ENCODE measurements at regions not wholly inside any gene's neighbourhood (a gene's known extent, or its start where the extent isn't known, plus 50 kb on each side); places are given as distances from the start of the nearest gene placed in this dataset.
"Not testable (repeated sequence)": the region's sequence is repeated elsewhere in the genome, so short reads cannot be mapped to it uniquely, and the experiment has no call there.

DNA sequence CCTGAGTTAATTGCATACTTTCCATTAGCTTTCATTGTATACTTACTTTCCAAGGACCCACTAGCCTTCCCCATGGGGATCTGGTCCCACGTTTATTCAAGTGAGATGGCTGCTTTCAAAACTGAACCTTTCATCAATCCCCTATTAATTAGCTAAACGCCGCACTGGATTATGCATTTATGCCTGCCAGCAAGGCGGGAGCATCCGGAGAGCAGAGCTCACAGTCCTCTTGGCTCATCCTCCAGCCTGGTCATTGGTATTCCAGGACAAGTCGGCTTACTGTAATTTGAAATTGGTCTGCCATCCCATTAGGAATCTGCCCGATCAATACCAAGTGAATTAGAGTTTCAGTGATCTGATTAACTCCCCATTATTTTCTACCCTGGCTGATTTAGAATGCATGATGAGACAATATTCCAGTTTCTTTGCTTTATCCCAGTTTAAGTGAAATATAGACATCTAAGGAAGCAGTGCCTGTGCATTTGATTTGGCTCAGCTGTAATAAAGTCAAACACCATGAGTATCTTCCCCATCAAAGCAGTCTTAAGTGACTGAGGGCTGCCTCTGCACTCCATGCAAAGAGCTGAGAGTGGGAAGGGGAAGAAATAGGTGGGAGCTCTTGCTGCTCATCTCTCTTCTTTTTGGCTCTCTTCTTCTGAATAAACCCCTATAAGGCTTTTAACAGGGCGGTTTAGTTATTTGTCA, 411.4 kb downstream of the GPAT3 start:
- ATAC-seq (ENCODE audit: poor library complexity) (no peak), DNase-seq (no peak)
- Mint-ChIP-seq H3K9me3 (no peaks in the 10 kb centered on the region), H3K36me3 (ENCODE audit: low read depth) (no peaks in the 10 kb centered on the region), H3K4me3 (no peak overlapping the region), H3K4me1 (ENCODE audit: low read depth) (no peaks in the 10 kb centered on the region), H3K27ac (no peak overlapping the region), H3K27me3 (no peaks in the 10 kb centered on the region)
- no peak overlapping the region for H3K27ac ChIP-seq (ENCODE audit: low read depth in 1 of 2, low read length in 2 of 2)
- ChIA-PET POLR2A (no interaction called here), CTCF (no interaction called here)
- no peaks in the 10 kb centered on the region for H3K36me3 ChIP-seq (ENCODE audit: insufficient read depth, low read length)
- H3K27me3 ChIP-seq (ENCODE audit: control insufficient read depth in 1 of 2, insufficient read depth in 2 of 2, low read length in 2 of 2): no peaks in the 10 kb centered on the region
- TF ChIP-seq, protein P1, sequence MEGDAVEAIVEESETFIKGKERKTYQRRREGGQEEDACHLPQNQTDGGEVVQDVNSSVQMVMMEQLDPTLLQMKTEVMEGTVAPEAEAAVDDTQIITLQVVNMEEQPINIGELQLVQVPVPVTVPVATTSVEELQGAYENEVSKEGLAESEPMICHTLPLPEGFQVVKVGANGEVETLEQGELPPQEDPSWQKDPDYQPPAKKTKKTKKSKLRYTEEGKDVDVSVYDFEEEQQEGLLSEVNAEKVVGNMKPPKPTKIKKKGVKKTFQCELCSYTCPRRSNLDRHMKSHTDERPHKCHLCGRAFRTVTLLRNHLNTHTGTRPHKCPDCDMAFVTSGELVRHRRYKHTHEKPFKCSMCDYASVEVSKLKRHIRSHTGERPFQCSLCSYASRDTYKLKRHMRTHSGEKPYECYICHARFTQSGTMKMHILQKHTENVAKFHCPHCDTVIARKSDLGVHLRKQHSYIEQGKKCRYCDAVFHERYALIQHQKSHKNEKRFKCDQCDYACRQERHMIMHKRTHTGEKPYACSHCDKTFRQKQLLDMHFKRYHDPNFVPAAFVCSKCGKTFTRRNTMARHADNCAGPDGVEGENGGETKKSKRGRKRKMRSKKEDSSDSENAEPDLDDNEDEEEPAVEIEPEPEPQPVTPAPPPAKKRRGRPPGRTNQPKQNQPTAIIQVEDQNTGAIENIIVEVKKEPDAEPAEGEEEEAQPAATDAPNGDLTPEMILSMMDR (IDR thresholded peaks at IDR 0.05): no peak
- H3K9me3 ChIP-seq (ENCODE audit: control insufficient read depth in 1 of 2, insufficient read depth in 1 of 2, low read length in 2 of 2): no peaks in the 10 kb centered on the region
- H3K4me3 ChIP-seq (ENCODE audit: low read length): no peak overlapping the region
- intact Hi-C loops (cut with DNase I, micrococcal nuclease): no loop called here
- no peaks in the 10 kb centered on the region for H3K4me1 ChIP-seq (ENCODE audit: insufficient read depth, low read length)

DNA sequence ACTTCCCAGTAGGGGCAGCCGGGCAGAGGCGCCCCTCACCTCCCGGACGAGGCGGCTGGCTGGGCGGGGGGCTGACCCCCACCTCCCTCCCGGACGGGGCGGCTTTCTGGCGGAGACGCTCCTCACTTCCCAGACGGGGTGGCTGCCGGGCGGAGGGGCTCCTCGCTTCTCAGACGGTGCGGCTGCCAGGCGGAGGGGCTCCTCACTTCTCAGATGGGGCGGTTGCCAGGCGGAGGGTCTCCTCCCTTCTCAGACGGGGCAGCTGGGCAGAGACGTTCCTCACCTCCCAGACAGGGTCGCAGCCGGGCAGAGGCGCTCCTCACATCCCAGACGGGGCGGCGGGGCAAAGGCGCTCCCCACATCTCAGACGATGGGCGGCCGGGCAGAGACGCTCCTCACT, 407.8 kb downstream of the GPAT3 start:
- H3K4me3 Mint-ChIP-seq; H3K27ac Mint-ChIP-seq; intact Hi-C loops (cut with DNase I, micrococcal nuclease); H3K9me3 ChIP-seq (ENCODE audit: control insufficient read depth in 1 of 2, insufficient read depth in 1 of 2, low read length in 2 of 2); POLR2A ChIA-PET; H3K27me3 ChIP-seq (ENCODE audit: control insufficient read depth in 1 of 2, insufficient read depth in 2 of 2, low read length in 2 of 2); H3K27ac ChIP-seq (ENCODE audit: low read depth in 1 of 2, low read length in 2 of 2); H3K4me1 ChIP-seq (ENCODE audit: insufficient read depth, low read length); DNase-seq; CTCF ChIA-PET; ATAC-seq (ENCODE audit: poor library complexity); H3K9me3 Mint-ChIP-seq; H3K27me3 Mint-ChIP-seq; H3K4me3 ChIP-seq (ENCODE audit: low read length); H3K36me3 ChIP-seq (ENCODE audit: insufficient read depth, low read length); H3K36me3 Mint-ChIP-seq (ENCODE audit: low read depth); H3K4me1 Mint-ChIP-seq (ENCODE audit: low read depth): not testable (repeated sequence)

DNA sequence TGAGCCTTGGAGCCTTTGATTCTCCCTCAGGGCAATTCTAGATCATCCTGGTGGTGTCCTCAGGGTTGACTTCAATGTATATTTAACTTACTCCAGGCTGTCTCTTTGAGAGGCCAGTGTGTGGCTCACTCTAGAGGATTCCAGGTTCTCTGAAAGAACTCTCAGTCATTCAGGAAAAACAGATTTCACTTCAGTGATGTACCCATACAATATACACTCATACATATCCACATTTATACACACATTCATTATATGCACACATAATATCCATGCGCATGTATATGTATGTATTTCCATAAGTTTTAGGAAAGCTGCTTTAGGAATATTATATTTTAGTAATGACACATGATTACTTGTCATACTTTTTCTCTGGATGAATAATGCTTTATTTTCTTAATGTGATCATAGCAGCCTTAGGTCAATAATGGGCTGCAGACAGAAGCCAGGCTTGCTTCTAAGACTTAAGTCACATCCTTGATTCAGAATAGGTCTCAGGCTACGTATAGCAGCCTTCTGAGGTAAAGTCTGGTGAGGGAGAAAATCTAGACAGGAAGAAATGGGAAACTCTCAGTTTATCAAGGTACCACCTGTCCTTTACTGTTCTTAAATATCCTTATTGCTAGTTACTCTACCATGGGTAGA, 397.0 kb downstream of the GPAT3 start:
- Histone ChIP-seq H3K27ac (ENCODE audit: low read depth in 1 of 2, low read length in 2 of 2) (no peak overlapping the region), H3K36me3 (ENCODE audit: insufficient read depth, low read length) (no peaks in the 10 kb centered on the region), H3K4me3 (ENCODE audit: low read length) (no peak overlapping the region), H3K4me1 (ENCODE audit: insufficient read depth, low read length) (no peaks in the 10 kb centered on the region), H3K9me3 (ENCODE audit: control insufficient read depth in 1 of 2, insufficient read depth in 1 of 2, low read length in 2 of 2) (no peaks in the 10 kb centered on the region), H3K27me3 (ENCODE audit: control insufficient read depth in 1 of 2, insufficient read depth in 2 of 2, low read length in 2 of 2) (no peaks in the 10 kb centered on the region)
- ATAC-seq (ENCODE audit: poor library complexity) (no peak), DNase-seq (no peak)
- Mint-ChIP-seq H3K4me1 (ENCODE audit: low read depth) (no peaks in the 10 kb centered on the region), H3K9me3 (no peaks in the 10 kb centered on the region), H3K27me3 (peaks cover 4% of the 10 kb centered on the region), H3K36me3 (ENCODE audit: low read depth) (no peaks in the 10 kb centered on the region), H3K4me3 (no peak overlapping the region), H3K27ac (no peak overlapping the region)
- intact Hi-C loops (cut with DNase I, micrococcal nuclease): no loop called here
- CTCF ChIA-PET: no interaction called here
- POLR2A ChIA-PET: no interaction called here
- TF ChIP-seq, protein P1 (IDR thresholded peaks at IDR 0.05): no peak
